HG03196 (cell line): ENCODE measurements at regions not wholly inside any gene's neighbourhood (a gene's known extent, or its start where the extent isn't known, plus 50 kb on each side); places are given as distances from the start of the nearest gene placed in this dataset.
"Not testable (repeated sequence)": the region's sequence is repeated elsewhere in the genome, so short reads cannot be mapped to it uniquely, and the experiment has no call there.

Experiments used
- ATAC-seq: cut with Tn5 transposase; IDR thresholded peaks from one replicate; pipeline ENCODE4 v1.9.1; 2021; ENCODE audit not compliant: unreplicated experiment

DNA sequence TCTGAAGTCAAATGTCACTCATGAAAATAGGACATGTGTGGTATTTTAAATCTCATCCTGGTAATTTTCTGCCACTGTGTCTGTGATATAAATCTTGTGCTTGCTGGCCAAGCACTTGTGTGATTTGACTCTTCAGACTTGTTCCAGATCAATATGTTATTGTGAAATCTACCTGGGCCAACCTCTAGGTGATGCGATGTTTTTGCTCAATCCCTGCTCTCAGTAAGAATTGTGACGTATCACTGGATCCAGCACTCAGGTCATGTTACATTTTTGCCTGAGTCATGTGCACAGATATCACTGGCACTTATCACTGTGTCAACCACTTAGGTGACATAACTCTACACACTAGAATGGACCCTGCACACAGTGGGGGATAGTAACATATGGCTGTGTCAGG, 100.4 kb upstream of the BPY2C start:
- ATAC-seq = not testable (repeated sequence)

DNA sequence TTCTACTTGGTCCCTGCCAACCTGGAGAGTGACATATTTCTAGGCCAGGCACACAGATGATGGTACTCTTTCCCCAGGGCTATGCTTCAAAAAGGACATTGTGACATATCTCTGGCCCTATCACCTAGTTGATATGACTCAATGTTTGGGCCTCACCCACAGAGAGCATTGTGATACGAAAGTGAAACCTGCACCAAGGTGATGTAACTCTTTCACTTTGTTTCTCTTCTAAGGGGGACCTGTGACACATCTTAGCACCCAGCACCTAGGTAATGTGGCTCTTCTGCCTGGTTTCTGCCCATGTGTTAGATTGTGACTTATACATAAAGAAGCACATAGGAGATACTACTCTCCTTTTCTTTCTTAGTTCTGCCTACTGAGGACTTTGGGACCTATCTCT, 96.1 kb upstream of the BPY2C start:
- peak; percentile 94 for ATAC-seq

DNA sequence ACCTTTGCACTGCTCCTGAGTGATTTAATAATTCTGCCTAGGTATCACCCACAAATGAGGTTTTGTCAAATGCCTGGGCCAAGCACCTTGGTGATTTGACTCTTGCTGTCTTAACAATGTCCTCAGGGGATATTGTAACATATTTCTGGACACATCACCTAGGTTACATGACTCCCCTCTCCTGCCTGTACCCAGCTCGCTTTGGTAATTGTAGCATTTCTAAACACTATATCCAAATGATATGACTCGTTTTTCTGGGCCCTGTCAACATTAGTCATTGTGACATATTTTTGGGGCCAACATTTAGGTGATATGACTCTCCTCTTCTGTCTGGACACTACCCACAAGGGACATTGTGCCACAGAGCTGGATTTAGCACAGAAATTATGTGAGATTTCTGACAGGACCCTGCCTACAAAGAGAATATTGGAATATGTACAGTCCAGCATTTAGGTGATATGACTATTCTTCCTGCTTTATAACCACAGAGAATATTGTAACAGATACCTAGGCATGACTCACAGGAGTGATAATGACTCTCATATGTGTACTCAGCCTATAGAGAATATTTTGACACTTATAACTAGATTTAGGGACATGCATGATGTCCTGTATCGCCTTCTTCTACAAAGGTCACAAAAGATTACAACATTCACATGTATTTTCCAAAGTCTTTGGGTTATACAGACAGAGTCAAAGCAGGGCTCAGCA, 80.4 kb upstream of the BPY2C start:
- ATAC-seq = not testable (repeated sequence)

DNA sequence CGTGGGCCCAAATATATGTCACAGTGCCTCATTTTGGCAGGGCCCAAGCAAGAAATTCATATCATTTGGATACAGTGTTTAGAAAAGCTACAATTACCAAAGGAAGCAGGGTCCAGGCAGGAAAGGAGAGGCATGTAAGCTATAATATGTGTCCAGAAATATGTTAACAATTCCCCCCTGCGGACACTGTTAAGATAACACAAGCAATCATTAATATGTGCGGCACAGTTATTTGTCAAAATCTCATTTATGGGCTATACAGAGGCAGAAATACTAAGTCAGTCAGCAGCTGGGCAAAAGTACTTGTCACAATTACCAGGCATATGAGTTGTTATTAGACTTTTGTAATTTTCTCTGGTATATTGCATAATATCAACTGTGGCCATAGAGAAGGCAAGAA, 69.0 kb upstream of the BPY2C start:
- not testable (repeated sequence) for ATAC-seq

DNA sequence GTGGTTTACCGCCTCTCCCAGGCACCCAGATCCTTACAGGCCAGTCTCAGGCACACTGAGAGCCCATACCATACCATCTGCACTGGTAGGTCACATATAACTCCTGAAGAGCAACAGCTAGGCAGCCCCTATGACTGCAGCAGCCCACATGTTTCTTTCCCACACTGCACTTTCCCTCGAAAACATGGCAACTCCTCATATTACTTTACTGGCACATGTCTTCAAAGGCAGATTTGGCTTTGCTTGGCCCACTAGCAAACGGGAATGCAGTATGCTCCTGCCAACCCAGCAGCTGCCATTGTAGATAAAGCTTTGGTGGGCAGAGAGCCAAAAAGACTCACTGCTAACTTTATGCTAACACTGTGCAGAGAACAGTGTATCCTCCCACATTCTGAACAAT, 56.3 kb upstream of the BPY2C start:
- ATAC-seq = not testable (repeated sequence)
